Mesenteric fat pad (tissue), 1 donor: ENCODE measurements at regions not wholly inside any gene's neighbourhood (a gene's known extent, or its start where the extent isn't known, plus 50 kb on each side); places are given as distances from the start of the nearest gene placed in this dataset.
"Not testable (repeated sequence)": the region's sequence is repeated elsewhere in the genome, so short reads cannot be mapped to it uniquely, and the experiment has no call there.

Experiments used
- DNase-seq: peaks from one replicate; pipeline ENCODE4 v3.0.0-alpha.2; 2020; ENCODE audit warnings: low spot score
- donor health status: DM: yes; HTN: yes; CAD: no.

GRCh38 chr9:73337182-73337581, 185.5 kb downstream of the ANXA1 start:
- DNase-seq: not testable (repeated sequence)

GRCh38 chr9:73344060-73344459, 192.4 kb downstream of the ANXA1 start:
- DNase-seq: no peak

- no peak for DNase-seq
These were observed 195.5 kb downstream of the ANXA1 start for GRCh38 chr9:73347123-73347522.

GRCh38 chr9:73347720-73348119, 196.1 kb downstream of the ANXA1 start:
- DNase-seq: no peak

GRCh38 chr9:73348471-73348870, 196.8 kb downstream of the ANXA1 start:
- DNase-seq: no peak

GRCh38 chr9:73349476-73349875, 197.8 kb downstream of the ANXA1 start:
- no peak for DNase-seq

GRCh38 chr9:73357607-73358006, 205.9 kb downstream of the ANXA1 start:
- no peak for DNase-seq

- no peak for DNase-seq
These were observed 218.4 kb downstream of the ANXA1 start for GRCh38 chr9:73370053-73370452.

- no peak for DNase-seq
These were observed 220.1 kb downstream of the ANXA1 start for GRCh38 chr9:73371801-73372200.

GRCh38 chr9:73380411-73380810, 228.7 kb downstream of the ANXA1 start:
- peak; percentile 57 for DNase-seq

GRCh38 chr9:73402081-73403028, 250.7 kb downstream of the ANXA1 start:
- DNase-seq: peak; percentile 69

GRCh38 chr9:73411494-73411893, 259.8 kb downstream of the ANXA1 start:
- no peak for DNase-seq

GRCh38 chr9:73412874-73413273, 261.2 kb downstream of the ANXA1 start:
- no peak for DNase-seq

GRCh38 chr9:73423891-73424290, 272.2 kb downstream of the ANXA1 start:
- no peak for DNase-seq

- DNase-seq: no peak
These were observed 274.6 kb downstream of the ANXA1 start for GRCh38 chr9:73426269-73426668.

- no peak for DNase-seq
These were observed 283.2 kb downstream of the ANXA1 start for GRCh38 chr9:73434826-73435225.

- DNase-seq: no peak
These were observed 286.1 kb downstream of the ANXA1 start for GRCh38 chr9:73437758-73438157.

GRCh38 chr9:73439839-73440238, 288.2 kb downstream of the ANXA1 start:
- not testable (repeated sequence) for DNase-seq

GRCh38 chr9:73441223-73441622, 289.6 kb downstream of the ANXA1 start:
- no peak for DNase-seq

- no peak for DNase-seq
These were observed 290.5 kb downstream of the ANXA1 start for GRCh38 chr9:73441890-73442818.

GRCh38 chr9:73444821-73445220, 293.2 kb downstream of the ANXA1 start:
- DNase-seq: no peak

GRCh38 chr9:73445384-73445783, 293.7 kb downstream of the ANXA1 start:
- DNase-seq: not testable (repeated sequence)
